MM.1S (cell line): ENCODE measurements at regions not wholly inside any gene's neighbourhood (a gene's known extent, or its start where the extent isn't known, plus 50 kb on each side); places are given as distances from the start of the nearest gene placed in this dataset.

ENCODE experiments used
- DNase-seq: peaks from one replicate; pipeline ENCODE4 v3.0.0-alpha.2; 2015
- H2AFZ ChIP-seq: fragments of 300-600 bp; sonication (generic); 2 replicates; pipeline ENCODE4 v1.6.0; 2016; ENCODE audit warnings: antibody characterized with exemption, low read length
- H3F3A ChIP-seq: fragments of 300-600 bp; sonication (generic); 2 replicates; pipeline ENCODE4 v1.6.1; 2016; ENCODE audit warnings: mild to moderate bottlenecking, antibody characterized with exemption, low read length, moderate library complexity, mixed read lengths; ENCODE audit not compliant: insufficient read depth
- H3K27ac ChIP-seq: fragments of 300-600 bp; sonication (generic); 2 replicates; pipeline ENCODE4 v1.5.1; 2016; ENCODE audit warnings: mild to moderate bottlenecking, low read length
- H3K27me3 ChIP-seq: fragments of 300-600 bp; sonication (generic); replicated peaks from 2 replicates; pipeline ENCODE4 v1.6.0; 2016; ENCODE audit warnings: low read length; ENCODE audit not compliant: insufficient read depth
- H3K36me3 ChIP-seq: fragments of 300-600 bp; sonication (generic); replicated peaks from 2 replicates; pipeline ENCODE4 v1.6.1; 2016; ENCODE audit warnings: mild to moderate bottlenecking, low read length, mixed read lengths; ENCODE audit not compliant: insufficient read depth
- H3K4me1 ChIP-seq: fragments of 300-600 bp; sonication (generic); 2 replicates; pipeline ENCODE4 v1.6.1; 2016; ENCODE audit warnings: low read length, mixed read lengths
- H3K4me2 ChIP-seq: fragments of 300-600 bp; sonication (generic); 2 replicates; pipeline ENCODE4 v1.6.0; 2016; ENCODE audit warnings: low read depth, low read length
- H3K4me3 ChIP-seq: fragments of 300-600 bp; sonication (generic); 2 replicates; pipeline ENCODE4 v1.5.1; 2016; ENCODE audit warnings: low read length, mixed read lengths
- H3K79me2 ChIP-seq: fragments of 300-600 bp; sonication (generic); 2 replicates; pipeline ENCODE4 v1.6.1; 2016; ENCODE audit warnings: mixed run types, low read length, mixed read lengths
- H3K9ac ChIP-seq: fragments of 300-600 bp; sonication (generic); 2 replicates; pipeline ENCODE4 v1.6.1; 2016; ENCODE audit warnings: low read length, mixed read lengths
- H3K9me2 ChIP-seq: fragments of 300-600 bp; sonication (generic); replicated peaks from 2 replicates; pipeline ENCODE4 v1.6.1; 2016; ENCODE audit warnings: mild to moderate bottlenecking, low read length, mixed read lengths; ENCODE audit not compliant: insufficient read depth
- H3K9me3 ChIP-seq: fragments of 300-600 bp; sonication (generic); replicated peaks from 2 replicates; pipeline ENCODE4 v1.6.1; 2016; ENCODE audit warnings: mild to moderate bottlenecking, low read length, mixed read lengths; ENCODE audit not compliant: insufficient read depth
- H4K20me1 ChIP-seq: fragments of 300-600 bp; sonication (generic); 2 replicates; pipeline ENCODE4 v1.6.1; 2016; ENCODE audit warnings: mild to moderate bottlenecking, low read length, moderate library complexity, mixed read lengths; ENCODE audit not compliant: insufficient read depth
- CTCF ChIP-seq: fragments of 300-600 bp; sonication (generic); IDR thresholded peaks from 2 replicates; pipeline ENCODE4 v1.5.1; 2016; ENCODE audit warnings: antibody characterized with exemption, low read length, mixed read lengths
- EZH2 ChIP-seq: fragments of 300-600 bp; sonication (generic); optimal IDR thresholded peaks from 2 replicates; pipeline ENCODE3; 2017; ENCODE audit warnings: low read depth, mild to moderate bottlenecking, antibody characterized with exemption, low read length, mixed read lengths
- EZH2phosphoT487 ChIP-seq: fragments of 300-600 bp; sonication (generic); IDR thresholded peaks from 2 replicates; pipeline ENCODE4 v1.6.1; 2018; ENCODE audit warnings: antibody characterized with exemption, low read length

DNA sequence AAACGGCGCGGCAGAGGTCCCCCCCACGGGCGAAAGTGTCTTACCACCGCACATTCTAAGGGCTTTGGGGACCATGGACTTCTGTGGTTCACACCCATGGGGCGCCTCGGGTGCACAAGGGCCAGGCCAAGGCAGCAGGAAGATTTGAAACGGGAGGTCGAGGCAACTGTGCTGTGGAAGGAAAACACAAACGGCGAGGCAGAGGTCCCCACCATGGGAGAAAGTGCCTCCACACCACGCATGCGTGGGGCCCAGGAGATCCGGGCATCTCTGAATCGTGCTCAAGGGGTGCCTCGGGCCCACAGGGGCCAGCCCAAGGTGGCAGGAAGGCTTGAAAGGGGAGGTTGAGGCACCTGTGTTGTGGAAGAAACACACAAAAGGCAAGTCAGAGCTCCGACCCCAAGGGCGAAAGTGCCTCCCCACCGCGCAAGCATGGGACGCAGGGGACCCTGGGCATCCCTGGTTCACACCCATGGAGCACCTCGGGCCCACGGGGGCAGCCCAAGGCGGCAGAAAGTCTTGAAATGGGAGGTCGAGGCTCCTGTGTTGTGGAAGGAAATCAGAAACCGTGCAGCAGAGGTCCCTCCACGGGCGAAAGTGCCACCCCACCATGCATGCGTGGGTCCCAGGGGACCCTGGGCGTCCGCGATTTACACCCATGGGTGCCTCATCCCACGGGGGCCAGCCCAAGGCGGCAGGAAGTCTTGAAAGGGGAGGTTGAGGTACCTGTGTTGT lies 371.0 kb downstream of the ALG10 start:
- Histone ChIP-seq H3K27ac (no peak overlapping the region), H3K4me2 (no peak overlapping the region), H3F3A (no peaks in the 10 kb centered on the region), H3K27me3 (no peaks in the 10 kb centered on the region), H3K36me3 (no peaks in the 10 kb centered on the region), H3K9ac (no peak overlapping the region), H3K4me3 (no peak overlapping the region), H3K4me1 (no peaks in the 10 kb centered on the region), H3K9me3 (no peaks in the 10 kb centered on the region), H3K79me2 (no peaks in the 10 kb centered on the region), H4K20me1 (no peaks in the 10 kb centered on the region), H2AFZ (no peak overlapping the region), H3K9me2 (no peaks in the 10 kb centered on the region)
- TF ChIP-seq EZH2phosphoT487 (no peak), CTCF (no peak), EZH2 (no peak)
- DNase-seq = no peak

- Histone ChIP-seq H3K27me3 (no peaks in the 10 kb centered on the region), H3K27ac (no peak overlapping the region), H3K9me3 (no peaks in the 10 kb centered on the region), H3K36me3 (no peaks in the 10 kb centered on the region), H3K4me1 (no peaks in the 10 kb centered on the region), H3F3A (no peaks in the 10 kb centered on the region), H3K4me2 (no peak overlapping the region), H2AFZ (no peak overlapping the region), H3K9me2 (no peaks in the 10 kb centered on the region), H4K20me1 (no peaks in the 10 kb centered on the region), H3K9ac (no peak overlapping the region), H3K4me3 (no peak overlapping the region), H3K79me2 (no peaks in the 10 kb centered on the region)
- TF ChIP-seq EZH2phosphoT487 (no peak), CTCF (no peak)
- no peak for DNase-seq
Measured at GRCh38 chr12:34393821-34394150, 371.5 kb downstream of the ALG10 start.

DNA sequence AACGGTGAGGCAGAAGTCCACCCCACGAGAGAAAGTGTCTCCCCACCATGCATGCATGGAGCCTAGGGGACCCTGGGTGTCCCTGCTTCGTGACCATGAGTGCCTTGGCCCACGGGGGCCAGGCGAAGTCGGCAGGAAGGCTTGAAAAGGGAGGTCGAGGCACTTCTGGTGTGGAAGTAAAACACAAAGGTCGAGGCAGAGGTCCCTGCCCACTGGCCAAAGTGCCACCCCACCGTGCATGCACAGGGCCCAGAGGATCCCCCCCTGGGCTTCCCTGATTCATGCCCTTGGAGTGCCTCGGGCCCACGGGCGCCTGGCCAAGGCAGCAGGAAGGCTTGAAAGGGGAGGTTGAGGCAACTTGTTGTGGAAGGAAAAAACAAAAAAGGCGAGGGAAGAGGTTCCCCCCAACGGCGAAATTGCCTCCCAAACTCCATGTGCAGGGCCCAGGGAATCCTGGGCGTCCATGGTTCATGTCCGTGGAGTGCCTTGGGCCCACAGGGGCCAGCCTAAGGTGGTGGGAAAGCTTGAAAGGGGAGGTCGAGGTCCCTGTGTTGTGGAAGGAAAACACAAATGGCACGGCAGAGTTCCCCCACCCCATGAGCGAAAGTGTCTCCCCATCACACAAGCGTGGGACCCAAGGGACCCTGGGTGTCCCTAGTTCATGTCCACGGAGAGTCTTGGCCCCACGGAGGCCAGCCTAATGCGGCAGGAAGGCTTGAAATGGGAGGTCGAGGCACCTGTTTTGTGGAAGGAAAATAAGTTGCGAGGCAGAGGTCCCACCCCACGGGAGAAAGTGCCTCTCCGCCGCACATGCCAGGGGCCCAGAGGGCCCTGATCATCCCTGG lies 372.1 kb downstream of the ALG10 start:
- Histone ChIP-seq H3F3A (no peaks in the 10 kb centered on the region), H3K9me3 (no peaks in the 10 kb centered on the region), H3K4me1 (no peaks in the 10 kb centered on the region), H3K79me2 (no peaks in the 10 kb centered on the region), H3K36me3 (no peaks in the 10 kb centered on the region), H3K27me3 (no peaks in the 10 kb centered on the region), H3K4me3 (no peak overlapping the region), H3K27ac (no peak overlapping the region), H3K9me2 (no peaks in the 10 kb centered on the region), H3K9ac (no peak overlapping the region), H4K20me1 (no peaks in the 10 kb centered on the region), H2AFZ (no peak overlapping the region), H3K4me2 (no peak overlapping the region)
- TF ChIP-seq EZH2 = no peak
- no peak for TF ChIP-seq EZH2phosphoT487
- no peak for TF ChIP-seq CTCF
- no peak for DNase-seq
